Kidney (tissue), 13 donors: ENCODE measurements at regions not wholly inside any gene's neighbourhood (a gene's known extent, or its start where the extent isn't known, plus 50 kb on each side); places are given as distances from the start of the nearest gene placed in this dataset.

ENCODE experiments used
- DNase-seq, 5 donors: peaks; one replicate each; pipeline ENCODE4 v3.0.0-alpha.2; 2013 to 2020
- FAIRE-seq: peaks from 2 replicates; lab custom pipeline; 2012; peaks lifted over from hg19 to GRCh38; lab: Jason Lieb, UNC
- H3K27ac ChIP-seq, 2 donors: one replicate each; pipeline ENCODE4 v1.7.0; 2013; ENCODE audit warnings: low read depth in 2 of 2, low read length in 2 of 2, inconsistent platforms in 1 of 2
- H3K27me3 ChIP-seq: one replicate; pipeline ENCODE4 v1.7.1; 2013; ENCODE audit warnings: low read length, inconsistent platforms; ENCODE audit not compliant: control insufficient read depth, insufficient read depth
- H3K36me3 ChIP-seq, 3 donors: one replicate each; pipeline versions ENCODE4 v1.7.0 to v1.7.1; 2013; ENCODE audit warnings: low read length in 3 of 3, control low read depth in 1 of 3, inconsistent platforms in 1 of 3; ENCODE audit not compliant: insufficient read depth in 3 of 3, control insufficient read depth in 2 of 3
- H3K4me1 ChIP-seq, 3 donors: one replicate each; pipeline versions ENCODE4 v1.7.0 to v1.7.1; 2013; ENCODE audit warnings: low read length in 3 of 3, inconsistent platforms in 1 of 3, low read depth in 1 of 3; ENCODE audit not compliant: control insufficient read depth in 2 of 3, insufficient read depth in 2 of 3
- H3K4me3 ChIP-seq, 3 donors: one replicate each; pipeline versions ENCODE4 v1.7.0 to v1.8.1; 2013; ENCODE audit warnings: low read length in 3 of 3, control low read depth in 1 of 3, inconsistent platforms in 1 of 3
- H3K9ac ChIP-seq, 3 donors: one replicate each; pipeline versions ENCODE4 v1.7.0 to v1.7.1; 2013; ENCODE audit warnings: low read length in 3 of 3, control low read depth in 1 of 3, inconsistent platforms in 1 of 3
- H3K9me3 ChIP-seq, 3 donors: one replicate each; pipeline versions ENCODE4 v1.7.0 to v1.7.1; 2013; ENCODE audit warnings: low read length in 3 of 3, control low read depth in 1 of 3, inconsistent platforms in 1 of 3; ENCODE audit not compliant: control insufficient read depth in 2 of 3, insufficient read depth in 1 of 3
- CTCF ChIP-seq: IDR thresholded peaks from 3 replicates; pipeline ENCODE4 v1.5.1; 2012; ENCODE audit warnings: mild to moderate bottlenecking, moderate library complexity, borderline replicate concordance; ENCODE audit not compliant: insufficient read depth; ENCODE audit errors: extremely low read depth
- intact Hi-C: fragments of 100-400 bp; cut with DNase I; formaldehyde crosslinking; loops from one replicate; pipeline ENCODE4 v1.11.1; 2022
- donor health status: control.
- donor health status: control.
- donor health status: control.
- donor health status: control.
- donor health status: control.
- donor health status: DM: yes; HTN: yes; CAD: no.
- donor health status: Normal renal cell carcinoma (clear cell type).

- DNase-seq (no peak), FAIRE-seq (no peak)
- Histone ChIP-seq H3K27ac (no peak overlapping the region), H3K4me1 (no peaks in the 10 kb centered on the region), H3K36me3 (no peaks in the 10 kb centered on the region), H3K27me3 (no peaks in the 10 kb centered on the region), H3K4me3 (no peak overlapping the region), H3K9ac (no peak overlapping the region), H3K9me3 (no peaks in the 10 kb centered on the region)
- TF ChIP-seq CTCF, result no peak
- intact Hi-C loops, result no loop called here
Measured at GRCh38 chr10:128574581-128575210, 448.5 kb upstream of the MKI67 start.

- Histone ChIP-seq H3K4me1 (no peaks in the 10 kb centered on the region), H3K36me3 (no peaks in the 10 kb centered on the region), H3K9me3 (no peaks in the 10 kb centered on the region), H3K27me3 (no peaks in the 10 kb centered on the region), H3K4me3 (no peak overlapping the region), H3K9ac (no peak overlapping the region), H3K27ac (no peak overlapping the region)
- DNase-seq (no peak), FAIRE-seq (no peak)
- intact Hi-C loops, result no loop called here
- TF ChIP-seq CTCF, result no peak
Measured at GRCh38 chr10:128575761-128576160, 449.5 kb upstream of the MKI67 start.

- Histone ChIP-seq H3K36me3 (no peaks in the 10 kb centered on the region), H3K9ac (no peak overlapping the region), H3K27ac (no peak overlapping the region), H3K4me1 (no peaks in the 10 kb centered on the region), H3K4me3 (no peak overlapping the region), H3K27me3 (no peaks in the 10 kb centered on the region), H3K9me3 (no peaks in the 10 kb centered on the region)
- DNase-seq (no peak), FAIRE-seq (no peak)
- intact Hi-C loops, result no loop called here
- TF ChIP-seq CTCF, result no peak
Measured at GRCh38 chr10:128576336-128576735, 450.1 kb upstream of the MKI67 start.
